Ovary (tissue), 7 donors: ENCODE measurements at regions not wholly inside any gene's neighbourhood (a gene's known extent, or its start where the extent isn't known, plus 50 kb on each side); places are given as distances from the start of the nearest gene placed in this dataset.

Source experiments
- DNase-seq, 5 donors: peaks; one replicate each; pipeline ENCODE4 v3.0.0-alpha.2; 2019 to 2020
- H3K27ac ChIP-seq, 2 donors: fragments of 200-600 bp; one replicate each; pipeline versions ENCODE4 v1.5.1 to v1.8.0; 2019 to 2022
- H3K27me3 ChIP-seq: fragments of 200-600 bp; one replicate; pipeline ENCODE4 v1.8.0; 2022
- H3K36me3 ChIP-seq: fragments of 200-600 bp; sonication (generic); one replicate; pipeline ENCODE4 v1.5.1; 2019
- H3K4me1 ChIP-seq: one replicate; pipeline ENCODE4 v1.8.1; 2013; ENCODE audit warnings: mild to moderate bottlenecking, moderate library complexity; ENCODE audit not compliant: insufficient read depth
- H3K4me3 ChIP-seq: fragments of 200-600 bp; sonication (generic); one replicate; pipeline ENCODE4 v1.5.1; 2017
- H3K9me3 ChIP-seq, 2 donors: fragments of 200-600 bp in 1 of 2; sonication (generic) in 1 of 2; one replicate each; pipeline versions ENCODE4 v1.5.1 to v1.8.1; 2013 to 2019; ENCODE audit warnings: mild to moderate bottlenecking in 1 of 2, moderate library complexity in 1 of 2
- CTCF ChIP-seq, 3 donors: fragments of 450-650 bp in 2 of 3; fragments of 200-600 bp in 1 of 3; IDR thresholded peaks; one replicate each; pipeline versions ENCODE4 v1.5.1 to v1.8.0; 2016 to 2022; ENCODE audit warnings: antibody characterized with exemption in 3 of 3, mild to moderate bottlenecking in 1 of 3
- EP300 ChIP-seq: sonication (generic); formaldehyde crosslinking; IDR thresholded peaks from one replicate; pipeline ENCODE4 v1.6.1; 2017; ENCODE audit warnings: antibody characterized with exemption
- POLR2A ChIP-seq: fragments of 450-650 bp; IDR thresholded peaks from one replicate; pipeline ENCODE4 v1.6.1; 2017; ENCODE audit warnings: antibody characterized with exemption, mild to moderate bottlenecking, moderate library complexity
- WGBS, 3 donors: extraction: QIAGEN DNeasy Blood & Tissue Kit in 1 of 3; methylation state at CpG; one replicate each; pipeline versions ENCODE4 v1.1.5 to v1.1.7; 2013 to 2017; 5-methylcytosine and 5-hydroxymethylcytosine counted together
- intact Hi-C, 4 donors: fragments of 100-400 bp; cut with DNase I; formaldehyde crosslinking; loops; one replicate each; pipeline versions ENCODE4 v1.11.0 to v1.15.1; 2022 to 2023
- donor health status: DM: no; HTN: no; CAD: no; lungs with moderate emphysema.
- donor health status: DM: no; HTN: no; CAD: no.
- donor health status: Bipolar disorder and iron deficiency.
- donor health status: DM: no; HTN: no; CAD: no.
- donor health status: DM: yes; HTN: yes; CAD: no.

DNA sequence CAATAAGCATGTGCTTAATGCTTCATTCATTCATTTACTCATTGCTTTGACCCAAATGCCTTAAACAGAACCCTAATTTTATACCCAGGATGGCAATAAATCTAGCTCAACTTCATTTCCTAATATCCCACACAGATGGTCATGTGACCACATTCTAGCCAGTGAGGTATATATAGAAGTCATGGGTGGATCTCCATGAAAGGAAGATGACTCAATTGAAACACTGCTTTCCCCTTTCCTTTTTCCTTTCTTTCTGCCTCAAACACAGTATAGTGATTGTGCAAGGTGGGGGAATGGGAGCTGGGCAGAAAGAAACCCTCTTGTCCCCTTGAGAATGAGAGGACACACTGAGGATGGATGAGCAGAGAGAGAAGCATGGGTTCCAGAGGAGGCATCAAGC is 183.5 kb upstream of the PRICKLE2 start:
- TF ChIP-seq POLR2A (no peak), EP300 (no peak), CTCF (IDR thresholded peaks at IDR 0.05) (no peak)
- H3K36me3 ChIP-seq, result no peaks in the 10 kb centered on the region

GRCh38 chr3:64406271-64406670 is 181.0 kb upstream of the PRICKLE2 start:
- TF ChIP-seq CTCF (IDR thresholded peaks at IDR 0.05) (no peak), EP300 (no peak), POLR2A (no peak)
- intact Hi-C loops, result loop anchor here in 1 of 4 donors (10.0 kb wide), 1 partner anchor 371 kb away; no protein-coding TSS in a partner anchor
- H3K27ac ChIP-seq, result no peak overlapping the region
- H3K27me3 ChIP-seq, result no peaks in the 10 kb centered on the region
- peaks cover 1% of the 10 kb centered on the region for H3K4me1 ChIP-seq
- 78 to 84% (median 84%) methylated on average over 3 of the region's 3 CpGs for WGBS, 3 donors
- H3K36me3 ChIP-seq, result no peaks in the 10 kb centered on the region
- H3K4me3 ChIP-seq, result no peak overlapping the region
- DNase-seq, result no peak
- no peaks in the 10 kb centered on the region for H3K9me3 ChIP-seq

More for the DNA sequence above, 183.5 kb upstream of the PRICKLE2 start:
- Histone ChIP-seq H3K27ac (no peak overlapping the region), H3K4me3 (no peak overlapping the region), H3K9me3 (no peaks in the 10 kb centered on the region), H3K4me1 (peaks cover 1% of the 10 kb centered on the region), H3K27me3 (no peaks in the 10 kb centered on the region)
- no peak for DNase-seq
- intact Hi-C loops, result loop anchor here in 1 of 4 donors (10.0 kb wide), 1 partner anchor 374 kb away; no protein-coding TSS in a partner anchor

- TF ChIP-seq POLR2A, result no peak
- intact Hi-C loops, result loop anchor here in 1 of 4 donors (10.0 kb wide), 1 partner anchor 371 kb away; no protein-coding TSS in a partner anchor
- no peak for DNase-seq
- H3K4me1 ChIP-seq, result peaks cover 1% of the 10 kb centered on the region
- 38 to 59% (median 43%) methylated on average over 1 of the region's 1 CpG for WGBS, 3 donors
- H3K27ac ChIP-seq, result no peak overlapping the region
- no peaks in the 10 kb centered on the region for H3K27me3 ChIP-seq
- no peaks in the 10 kb centered on the region for H3K36me3 ChIP-seq
- H3K4me3 ChIP-seq, result no peak overlapping the region
- H3K9me3 ChIP-seq, result no peaks in the 10 kb centered on the region
Measured at GRCh38 chr3:64405211-64405835, 180.1 kb upstream of the PRICKLE2 start.

GRCh38 chr3:64400706-64401105 is 175.4 kb upstream of the PRICKLE2 start:
- DNase-seq, result no peak
- Histone ChIP-seq H3K9me3 (no peaks in the 10 kb centered on the region), H3K36me3 (no peaks in the 10 kb centered on the region), H3K4me1 (peaks cover 1% of the 10 kb centered on the region), H3K27me3 (no peaks in the 10 kb centered on the region), H3K4me3 (no peak overlapping the region), H3K27ac (no peak overlapping the region)
- intact Hi-C loops, result loop anchor here in 2 of 4 donors (5.0 to 10.0 kb wide), 2 partner anchors 366 to 368 kb away; no protein-coding TSS in a partner anchor
- WGBS, 3 donors, result 84 to 92% (median 86%) methylated on average over 3 of the region's 3 CpGs
- TF ChIP-seq POLR2A, result no peak
- TF ChIP-seq EP300, result no peak
- TF ChIP-seq CTCF (IDR thresholded peaks at IDR 0.05), result no peak

GRCh38 chr3:64399205-64399800 is 174.0 kb upstream of the PRICKLE2 start:
- Histone ChIP-seq H3K27me3 (no peaks in the 10 kb centered on the region), H3K9me3 (no peaks in the 10 kb centered on the region), H3K27ac (no peak overlapping the region), H3K4me3 (no peak overlapping the region), H3K4me1 (no peaks in the 10 kb centered on the region), H3K36me3 (no peaks in the 10 kb centered on the region)
- peak in 2 of 5 donors; percentile 25 to 31 for DNase-seq
- intact Hi-C loops, result loop anchor here in 2 of 4 donors (1.0 to 5.0 kb wide), 2 partner anchors 369 to 372 kb away; no protein-coding TSS in a partner anchor
- TF ChIP-seq CTCF (IDR thresholded peaks at IDR 0.05) (peak; percentile 36 to 56 (median 53)), POLR2A (no peak)
